ENCODE measurements at regions not wholly inside any gene's neighbourhood (a gene's known extent, or its start where the extent isn't known, plus 50 kb on each side); places are given as distances from the start of the nearest gene placed in this dataset.

DNA sequence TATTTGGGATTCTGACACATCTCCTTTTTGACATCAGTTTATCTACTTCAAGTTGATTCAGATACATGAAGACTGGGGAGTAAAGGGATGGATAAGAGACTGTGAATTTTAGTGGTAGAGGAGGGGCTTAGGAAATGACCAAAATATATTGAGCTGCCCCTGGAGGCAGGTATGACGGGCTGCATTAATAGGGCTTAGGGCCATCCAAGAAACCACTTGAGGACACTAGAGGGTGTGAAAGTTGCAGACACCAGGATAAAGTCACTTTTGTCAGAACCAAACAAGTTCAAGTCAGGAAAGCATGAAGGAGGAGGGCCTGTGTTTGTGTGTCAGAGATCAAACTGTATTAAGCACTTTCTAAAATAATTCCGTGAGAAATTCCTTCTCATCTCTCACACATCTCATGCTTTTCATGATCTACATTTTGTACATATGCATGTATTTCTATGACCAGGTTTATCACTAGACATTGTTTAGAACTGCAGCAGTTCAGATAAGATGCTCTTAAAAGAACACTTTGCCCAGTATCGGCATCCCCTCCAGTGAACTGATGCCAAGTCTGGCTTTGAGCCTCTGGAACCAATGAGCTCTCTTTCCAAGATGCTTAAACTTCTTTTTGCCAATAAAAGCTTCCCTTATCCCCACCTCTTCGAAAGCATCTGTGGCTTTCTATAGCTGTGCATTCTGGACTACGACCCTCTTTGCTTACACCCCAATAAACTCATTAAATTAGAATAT, 136.9 kb downstream of the SLC38A1 start:
- DNase-seq = no peak

DNA sequence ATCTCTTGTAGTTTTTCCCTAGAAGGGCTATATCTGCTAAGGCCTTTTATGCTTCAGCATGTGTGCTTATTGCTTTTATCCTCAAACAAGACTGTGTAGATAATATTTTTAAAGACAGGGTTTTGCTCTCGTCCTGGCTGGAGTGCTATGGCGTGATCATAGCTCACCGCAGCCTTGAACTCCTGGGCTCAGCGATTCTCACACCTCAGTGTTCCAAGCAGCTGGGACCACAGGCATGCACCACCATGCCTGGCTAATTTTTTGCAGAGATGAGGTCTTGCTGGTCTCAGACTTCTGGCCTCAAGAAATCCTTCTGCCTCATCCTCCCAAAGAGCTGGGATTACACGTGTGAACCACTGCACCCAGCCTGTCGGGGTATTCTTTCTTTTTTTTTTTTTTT, 137.3 kb upstream of the SCAF11 start:
- no peak for DNase-seq

DNA sequence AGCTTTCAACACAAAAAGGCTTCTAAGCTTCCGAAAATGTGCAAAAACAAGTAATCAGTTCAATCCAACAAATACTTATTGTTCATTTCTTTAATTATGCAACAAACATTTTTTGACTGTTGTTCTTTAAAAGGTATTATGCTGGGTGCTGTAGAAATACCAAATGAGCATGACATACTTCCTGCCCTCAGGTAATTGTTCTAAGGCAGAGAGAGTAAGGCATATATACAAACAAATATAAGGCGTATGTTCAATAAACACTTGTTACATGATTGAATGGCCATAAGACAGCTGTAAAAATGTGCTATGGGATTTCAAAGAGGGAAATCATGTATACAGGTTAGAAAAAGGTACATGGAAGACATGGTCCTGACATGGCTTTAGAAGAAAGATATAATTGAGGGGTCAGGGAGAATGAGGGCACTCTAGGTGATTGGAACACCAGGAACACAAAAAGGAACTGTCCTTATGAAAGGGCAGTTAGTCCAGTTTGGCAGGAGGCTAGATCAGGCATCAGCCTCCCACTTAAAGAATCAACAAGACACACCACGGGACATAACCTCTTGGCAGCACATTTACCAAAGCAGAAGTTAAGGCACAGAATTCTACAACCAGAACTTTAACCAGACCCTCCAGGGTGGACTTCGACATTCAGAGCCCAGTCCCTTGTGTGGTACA, 135.8 kb upstream of the SCAF11 start:
- DNase-seq = no peak

DNA sequence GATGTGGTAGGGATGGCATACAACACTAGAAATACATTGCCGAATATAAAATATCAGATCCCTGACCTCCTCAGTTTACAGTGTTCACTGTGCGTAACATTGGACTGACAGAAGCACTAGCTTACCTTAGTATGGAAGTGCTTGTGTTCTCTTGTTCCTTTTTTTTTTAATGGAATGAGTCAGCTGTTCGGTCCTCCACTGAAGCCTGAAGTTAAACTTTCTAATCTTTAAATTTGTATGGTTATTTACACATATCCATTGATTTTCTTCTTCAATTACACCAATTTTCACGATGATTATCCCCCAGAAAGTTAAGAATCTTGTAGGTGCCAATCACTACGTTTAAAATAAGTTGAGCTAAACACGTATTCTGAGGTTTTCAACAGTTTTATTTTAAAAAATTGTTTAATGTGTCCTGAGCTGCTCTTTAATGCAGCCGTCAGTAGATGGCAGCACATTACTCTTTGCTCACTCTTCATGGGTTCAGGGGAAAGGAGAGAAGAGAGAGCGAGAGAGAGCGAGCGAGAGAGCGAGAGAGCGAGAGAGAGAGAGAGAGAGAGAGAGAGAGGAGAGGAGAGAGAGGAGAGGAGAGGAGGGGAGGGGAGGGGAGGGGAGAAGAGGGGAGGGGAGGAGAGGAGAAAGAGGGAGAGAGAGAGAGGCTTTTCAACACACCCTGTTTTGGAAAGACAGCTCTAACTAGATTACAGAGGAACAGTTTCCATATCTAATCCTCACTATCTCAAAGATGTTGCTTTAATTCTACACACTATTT, 134.7 kb upstream of the SCAF11 start:
- peak; percentile 56 for DNase-seq

DNA sequence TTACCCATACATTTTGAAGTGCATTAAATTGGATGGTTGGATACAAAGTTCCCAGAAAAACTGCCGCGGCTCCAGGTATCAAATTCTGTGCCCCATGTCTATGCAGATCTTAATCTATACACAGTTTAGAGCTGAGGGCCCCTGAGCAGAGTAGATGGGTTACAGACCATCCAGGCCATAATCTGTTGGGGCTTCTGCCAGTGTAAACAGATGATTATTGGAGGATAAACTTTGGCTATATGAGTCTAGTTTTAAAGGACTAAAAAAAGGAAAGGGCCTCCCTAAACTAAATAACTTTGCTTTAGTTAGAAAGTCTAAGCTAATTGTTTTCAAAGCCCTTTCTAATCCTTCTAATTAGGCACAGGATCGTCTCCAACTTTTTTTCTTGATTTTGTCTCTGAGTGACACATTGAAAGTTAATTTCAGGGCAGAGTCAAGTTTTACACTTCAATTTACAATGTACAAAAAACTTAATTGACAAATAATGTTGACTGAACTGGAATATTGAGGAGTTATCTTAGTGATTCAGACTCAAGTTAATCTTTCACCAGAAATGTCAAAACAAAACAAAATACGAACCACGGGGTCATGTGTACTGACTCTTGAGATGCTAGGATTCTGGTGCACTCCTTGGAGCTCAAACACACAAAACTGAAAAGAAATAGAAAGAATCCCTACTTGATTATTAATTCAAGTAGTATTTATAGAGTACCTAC, 133.9 kb upstream of the SCAF11 start:
- no peak for DNase-seq

DNA sequence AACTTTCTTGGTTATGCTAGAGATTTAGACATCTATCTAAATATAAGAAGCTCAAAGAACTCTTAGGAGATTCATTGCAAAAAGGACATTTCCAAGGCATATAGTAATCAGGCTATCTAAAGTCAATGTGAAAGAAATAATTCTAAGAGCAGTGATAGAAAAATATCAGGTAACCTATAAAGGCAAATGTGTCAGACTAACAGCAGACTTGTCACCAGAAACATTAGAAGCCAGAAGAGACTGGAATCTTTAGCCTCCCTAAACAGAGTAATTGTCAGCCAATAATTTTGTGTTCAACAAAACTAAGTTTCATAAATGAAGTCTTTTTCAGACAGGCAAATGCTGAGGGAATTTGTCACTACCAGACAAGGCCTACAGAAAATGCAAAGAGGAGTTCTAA, 122.0 kb upstream of the SCAF11 start:
- DNase-seq = no peak

DNA sequence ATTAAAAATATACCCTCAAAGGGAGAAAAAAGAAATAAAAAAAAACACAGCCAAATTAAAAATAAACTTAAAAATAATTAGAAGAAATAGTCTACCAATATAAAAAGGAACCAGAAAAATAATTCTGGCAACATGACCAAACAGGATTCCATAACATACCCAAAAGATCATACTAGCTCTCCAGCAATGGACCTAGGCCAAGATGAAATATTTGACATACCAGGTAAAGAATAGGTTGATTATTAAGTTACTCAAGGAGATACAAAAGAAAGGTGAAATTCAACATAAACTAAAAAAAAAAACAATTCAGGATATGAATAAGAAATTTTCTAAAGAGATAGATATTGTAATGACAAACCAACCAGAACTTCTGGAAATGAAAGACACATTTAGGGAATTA, 121.3 kb upstream of the SCAF11 start:
- DNase-seq = no peak

DNA sequence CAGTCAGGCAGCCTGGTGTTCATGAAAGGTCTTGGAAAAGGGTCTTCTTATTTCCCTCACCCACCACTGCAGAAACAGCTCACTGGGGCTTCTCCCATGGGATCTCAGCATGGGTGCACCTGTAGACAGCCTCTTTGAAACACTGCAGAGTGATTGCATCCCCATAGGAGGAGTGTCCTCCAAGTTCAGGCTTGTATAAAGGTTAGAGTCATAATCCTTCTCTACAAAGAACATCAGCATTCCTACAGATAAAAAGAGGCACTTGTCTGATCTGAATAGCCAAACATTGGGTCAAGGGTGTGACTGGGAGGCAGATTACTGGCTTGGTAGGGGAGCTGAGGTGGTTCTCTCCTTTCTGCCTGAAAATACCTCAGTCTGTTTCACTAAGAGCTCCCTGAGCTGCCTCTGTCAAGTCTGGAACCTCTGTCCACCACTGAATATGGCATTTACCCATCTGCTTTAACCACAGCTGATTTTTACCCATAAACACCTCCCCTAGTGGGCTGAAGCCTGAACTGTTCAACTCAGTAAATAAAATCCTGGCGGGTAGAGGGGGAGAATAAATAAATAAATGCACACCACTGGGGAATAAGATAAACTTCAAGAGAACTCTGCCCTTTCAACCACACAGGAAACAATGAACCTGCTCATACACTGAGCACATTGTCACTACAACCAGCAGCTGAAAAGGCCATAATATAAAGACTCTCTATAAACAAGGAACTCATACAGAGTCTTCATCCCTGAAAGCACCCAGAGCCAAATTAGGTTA, 120.7 kb upstream of the SCAF11 start:
- DNase-seq = no peak

DNA sequence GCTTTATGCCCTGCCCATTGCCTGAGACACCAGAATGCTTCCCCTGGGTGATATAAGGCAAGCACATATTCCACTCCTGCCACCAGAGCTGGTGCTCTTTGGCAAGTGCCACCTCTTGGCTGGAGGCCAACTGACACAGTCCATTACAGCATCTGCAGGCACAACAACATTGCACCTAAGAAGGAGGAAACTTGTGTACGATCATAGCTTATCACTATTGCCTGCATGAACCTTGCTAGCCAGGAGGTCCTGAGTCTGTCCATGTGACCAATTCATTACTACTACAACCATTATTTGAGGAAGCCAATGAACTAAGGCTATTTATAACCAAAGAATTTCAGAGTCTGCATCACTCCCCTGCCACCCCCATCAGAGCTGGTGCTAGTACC, 119.8 kb upstream of the SCAF11 start:
- no peak for DNase-seq

DNA sequence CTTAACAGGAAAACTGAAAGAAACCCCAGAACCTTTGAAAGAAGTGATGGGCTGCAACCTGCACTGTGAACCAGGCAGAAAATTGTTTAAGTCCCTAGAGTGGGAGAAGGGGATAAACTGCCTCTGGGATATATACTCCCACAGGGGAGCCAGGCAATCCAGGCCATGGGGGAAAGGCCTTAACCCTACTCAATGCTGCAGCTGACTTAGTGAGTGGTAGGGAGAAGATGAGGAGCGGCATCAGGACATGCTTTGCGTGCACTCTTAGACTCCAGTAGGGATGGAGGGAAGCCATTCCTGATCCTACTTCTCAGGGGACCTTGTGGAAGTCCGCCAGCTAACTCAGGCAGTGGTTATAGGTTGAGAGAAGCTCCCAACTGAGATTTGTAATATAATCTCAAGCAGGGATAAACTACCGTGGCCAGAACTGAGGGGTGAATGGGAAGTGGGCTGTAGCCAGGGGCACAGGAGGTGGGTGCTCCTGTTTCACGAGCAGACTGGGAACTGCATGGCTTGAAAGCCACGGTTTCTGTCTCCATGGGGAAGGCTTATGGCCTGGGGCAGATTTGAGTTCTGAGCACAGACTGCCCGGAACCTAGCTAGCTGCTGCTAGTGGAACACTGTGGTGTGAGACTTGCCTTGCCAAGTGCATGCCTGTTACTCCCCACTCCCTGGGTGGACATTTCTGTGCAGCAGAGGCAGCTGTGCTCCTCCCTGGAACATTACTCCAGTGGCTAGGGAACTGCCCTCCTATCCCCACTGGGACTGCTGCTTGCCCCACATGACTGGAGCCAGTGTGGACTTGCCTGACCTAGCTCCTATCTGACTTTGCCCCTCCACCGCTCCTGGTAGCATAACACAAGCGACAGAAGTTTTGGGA, 119.2 kb upstream of the SCAF11 start:
- DNase-seq = no peak

DNA sequence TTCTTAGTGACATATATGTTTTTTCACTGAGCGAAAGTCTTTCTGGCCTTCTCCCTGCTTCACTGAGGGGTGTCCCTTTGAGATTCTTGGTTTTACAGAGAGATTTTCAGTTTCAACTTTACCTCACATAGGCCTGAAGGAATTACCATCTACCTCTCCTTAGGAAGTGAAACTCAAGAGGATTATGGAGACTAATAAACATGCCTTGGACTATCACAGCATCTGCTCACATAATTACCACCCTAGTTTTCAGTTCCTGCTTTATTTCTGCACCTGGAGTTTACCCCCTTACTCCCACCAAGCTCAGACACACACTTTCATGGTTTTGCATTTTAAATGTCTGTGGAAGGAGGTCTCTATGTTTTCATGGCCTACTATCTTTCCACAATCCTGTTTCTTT, 118.3 kb upstream of the SCAF11 start:
- DNase-seq = no peak

DNA sequence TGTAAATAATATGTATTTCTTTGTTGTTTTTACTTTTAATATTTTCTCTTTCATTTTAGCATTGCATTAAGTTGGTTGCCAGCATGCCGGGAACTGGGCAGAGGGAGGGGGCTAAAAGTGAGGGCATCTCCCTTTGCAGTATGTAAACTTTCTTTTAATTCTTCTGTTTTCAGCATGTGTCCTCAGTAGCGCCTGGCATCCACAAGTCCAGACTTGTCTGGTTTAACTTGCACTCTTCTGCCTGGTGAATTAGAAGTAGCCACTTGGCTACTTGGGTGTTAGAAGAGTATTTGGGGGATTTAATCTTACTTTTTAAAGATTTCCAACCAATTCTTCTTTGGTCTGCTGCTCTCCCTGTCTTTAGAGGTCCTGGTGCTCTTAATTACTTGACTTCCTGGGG, 117.2 kb upstream of the SCAF11 start:
- DNase-seq = no peak

DNA sequence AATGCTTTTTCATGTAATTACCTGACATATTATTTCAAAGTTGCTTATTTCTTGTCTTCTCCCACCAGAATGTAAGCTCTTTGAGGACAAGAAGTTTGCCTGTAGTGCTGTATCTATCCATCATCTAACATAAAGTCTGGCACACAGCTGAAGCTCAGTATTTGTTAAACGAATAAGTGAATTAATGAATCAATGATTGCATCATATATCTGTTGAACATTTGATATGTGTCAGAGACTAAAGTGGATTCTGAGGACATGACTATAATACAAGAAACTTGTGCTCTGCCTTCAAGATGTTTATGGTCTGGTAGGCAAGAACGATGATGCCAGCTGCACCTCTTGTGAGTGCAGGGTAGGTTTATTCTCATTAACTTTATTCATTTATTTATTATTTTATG, 115.4 kb upstream of the SCAF11 start:
- DNase-seq = no peak

DNA sequence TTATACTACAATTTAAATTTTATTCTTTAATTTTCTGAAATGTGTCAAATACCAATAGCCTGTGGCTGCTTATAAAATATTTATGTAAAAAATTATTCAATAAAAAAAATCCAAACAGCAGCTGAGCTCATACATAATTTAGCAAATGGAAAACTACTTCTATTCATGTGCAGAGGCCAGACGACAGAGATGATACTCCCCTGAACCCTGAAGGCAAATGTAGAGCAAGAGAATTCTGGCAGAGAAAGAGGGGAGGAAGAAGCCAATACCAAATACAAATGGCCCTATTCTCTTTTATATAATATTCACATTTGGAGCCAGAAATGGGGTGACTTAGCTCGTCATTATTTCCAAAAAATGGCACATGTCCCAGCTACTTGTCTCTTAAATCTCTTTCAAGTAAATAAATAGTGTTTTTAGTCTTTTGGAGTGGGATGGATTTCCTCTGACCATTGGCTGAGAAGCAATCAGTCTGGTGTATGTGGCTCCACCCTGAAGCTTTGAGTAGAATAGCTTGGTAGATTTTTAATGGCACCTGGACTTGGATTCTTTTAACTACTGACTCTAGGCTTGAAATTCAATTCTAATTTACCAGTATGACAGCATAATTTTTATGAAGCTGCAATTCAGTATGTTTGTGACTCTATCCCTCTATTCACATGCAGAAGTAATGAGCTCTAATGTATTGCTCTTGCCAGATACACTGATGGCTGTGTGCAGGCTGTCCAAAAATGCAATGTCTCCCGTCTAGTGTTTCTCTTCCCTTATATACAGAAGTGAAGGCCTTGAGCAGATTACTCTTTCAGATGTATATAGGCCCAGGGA, 113.4 kb upstream of the SCAF11 start:
- DNase-seq = no peak

DNA sequence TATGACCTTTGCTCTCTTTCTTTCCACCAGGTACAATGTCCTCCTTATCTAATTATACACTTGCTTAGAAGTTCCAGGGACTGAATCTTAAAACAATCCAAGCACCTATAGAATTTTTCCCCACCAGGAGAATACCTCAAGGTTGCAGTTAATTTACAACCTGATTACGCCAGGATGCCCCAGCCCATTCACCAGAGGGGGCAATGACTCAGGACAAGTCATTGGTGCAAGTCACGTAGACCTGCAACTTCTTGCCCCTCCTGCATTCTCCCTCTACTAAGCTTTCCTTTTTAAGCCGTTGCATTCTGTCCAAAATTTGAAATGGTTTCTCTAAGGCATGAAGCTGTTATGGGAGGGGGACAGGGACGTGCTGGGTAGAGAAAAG, 111.1 kb upstream of the SCAF11 start:
- DNase-seq = no peak

DNA sequence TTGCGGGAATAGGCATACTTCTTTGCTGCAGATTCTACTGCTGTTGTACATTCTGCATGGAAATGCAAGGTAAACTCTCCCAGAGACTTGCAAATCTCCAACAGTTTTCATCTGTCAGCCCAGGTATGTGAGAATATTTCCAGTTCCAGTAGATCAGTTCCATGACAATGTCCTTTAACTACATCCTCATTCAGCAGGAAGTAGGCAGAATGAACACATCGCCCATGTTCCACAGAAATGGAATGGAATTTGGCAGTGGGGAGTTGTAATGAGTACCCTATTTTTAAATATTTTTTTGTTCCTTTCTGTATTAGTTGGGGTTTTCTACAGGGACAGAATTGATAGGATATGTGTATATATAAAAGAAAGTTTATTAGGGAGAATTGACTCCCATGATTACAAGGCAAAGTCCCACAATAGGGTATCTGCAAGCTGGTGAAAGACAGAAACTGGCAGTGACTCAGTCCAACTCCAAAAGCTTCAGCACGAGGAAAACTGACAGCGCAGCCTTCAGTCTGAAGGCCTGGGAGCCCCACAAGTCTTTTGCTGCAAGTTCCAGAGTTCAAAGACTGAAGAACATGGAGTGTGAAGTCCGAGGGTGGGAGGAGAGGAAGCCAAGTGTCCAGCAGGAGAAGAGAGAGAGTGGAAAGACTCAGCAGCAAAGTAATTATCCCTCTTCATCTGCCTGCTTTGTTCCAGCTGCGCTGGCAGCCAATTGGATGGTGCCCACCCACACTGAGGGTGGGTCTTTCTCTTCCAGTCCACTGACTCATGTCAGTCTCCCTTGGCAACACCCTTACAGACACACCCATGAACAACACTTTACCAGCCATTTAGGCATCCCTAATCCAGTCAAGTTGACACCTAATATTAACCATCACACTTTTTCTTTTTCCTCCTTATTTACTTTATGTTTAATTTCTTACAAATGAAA, 110.4 kb upstream of the SCAF11 start:
- no peak for DNase-seq

DNA sequence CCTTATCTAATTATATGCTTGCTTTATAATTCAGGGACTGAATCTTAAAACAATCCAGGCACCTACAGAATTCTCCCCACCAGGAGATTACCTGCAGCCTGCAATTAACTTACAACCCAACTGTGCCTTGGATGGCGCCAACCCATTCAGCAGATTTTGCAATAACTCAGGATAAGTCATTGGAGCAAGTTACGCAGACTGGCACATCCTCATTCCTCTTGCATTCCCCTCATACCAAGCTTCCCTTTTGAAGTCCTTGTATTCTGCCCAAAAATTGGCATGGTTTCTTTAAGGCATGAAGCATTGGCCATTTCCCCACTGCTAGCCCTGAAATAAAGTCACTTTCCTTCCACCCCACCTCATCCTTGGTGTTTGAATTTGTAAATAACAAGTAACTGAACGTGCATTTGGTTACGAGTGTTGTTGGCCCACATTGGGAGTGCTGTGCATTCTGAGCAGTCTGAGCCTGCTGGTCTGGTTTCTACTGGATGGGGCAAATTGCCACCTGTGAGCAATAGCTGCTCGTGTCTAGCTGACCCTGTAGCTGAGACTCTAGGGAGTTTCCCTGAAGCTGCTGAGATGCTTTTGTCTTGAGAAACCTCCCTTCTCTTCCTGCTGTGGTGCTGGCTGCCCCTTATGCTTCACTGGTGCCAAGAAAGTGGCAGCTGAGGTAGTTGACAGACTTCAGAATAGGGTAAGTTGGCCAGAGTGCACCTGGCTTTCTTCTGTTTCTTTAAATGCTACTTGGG, 99.2 kb upstream of the SCAF11 start:
- DNase-seq = no peak

DNA sequence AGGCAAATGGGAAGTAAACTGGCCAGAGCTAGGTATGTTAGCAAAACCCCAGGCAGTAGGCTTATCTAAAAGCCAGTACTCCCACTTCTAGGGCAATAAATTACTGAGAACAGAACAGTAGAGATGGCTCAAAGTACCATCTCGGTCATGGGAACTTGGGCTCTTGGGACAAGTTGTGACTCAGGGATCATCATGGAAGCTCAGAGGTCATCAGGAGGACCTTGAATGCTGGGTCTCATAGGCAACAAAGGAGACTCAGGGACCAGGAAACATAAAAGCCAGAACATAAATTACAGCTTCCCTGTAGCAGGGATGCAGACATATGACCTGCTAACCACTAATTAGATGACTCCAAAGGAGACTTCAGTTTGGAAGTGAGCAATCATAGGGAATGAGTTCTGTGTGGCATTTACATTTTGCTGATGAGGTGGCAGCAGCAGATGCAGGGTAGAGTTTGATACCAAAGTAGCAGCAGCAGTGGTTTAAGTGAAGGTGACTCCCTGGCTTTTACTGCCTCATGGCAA, 97.6 kb upstream of the SCAF11 start:
- no peak for DNase-seq

Measured in central memory CD4-positive, alpha-beta T cell (primary cell).